H1 (cell line): ENCODE measurements at regions not wholly inside any gene's neighbourhood (a gene's known extent, or its start where the extent isn't known, plus 50 kb on each side); places are given as distances from the start of the nearest gene placed in this dataset.

ENCODE experiments used
- ASH2L ChIP-seq: fragments of 200-600, 300-600 bp; sonication (generic); IDR thresholded peaks from one replicate; pipeline ENCODE4 v1.7.1; 2017; ENCODE audit warnings: low read length
- EGR1 ChIP-seq: IDR thresholded peaks from 2 replicates; pipeline ENCODE4 v1.6.1; 2011; ENCODE audit warnings: low read depth, low read length, borderline replicate concordance
- EP300 ChIP-seq, 2 experiments: IDR thresholded peaks; 1 replicate in 1 of 2; 2 replicates in 1 of 2; pipeline ENCODE4 v1.6.1; 2011 to 2012; ENCODE audit warnings: low read depth in 2 of 2, low read length in 2 of 2, mild to moderate bottlenecking in 2 of 2, borderline replicate concordance in 1 of 2, inconsistent platforms in 1 of 2, moderate library complexity in 1 of 2
- EZH2 ChIP-seq: fragments of 200-600 bp; sonication (generic); IDR thresholded peaks from 2 replicates; pipeline ENCODE4 v1.7.1; 2012; ENCODE audit warnings: low read depth, mild to moderate bottlenecking, moderate library complexity, low read length, inconsistent platforms; ENCODE audit not compliant: severe bottlenecking
- GABPA ChIP-seq: IDR thresholded peaks from 2 replicates; pipeline ENCODE4 v1.6.1; 2011; ENCODE audit warnings: mild to moderate bottlenecking, low read length, moderate library complexity, borderline replicate concordance; ENCODE audit not compliant: insufficient read depth
- POLR2A ChIP-seq, 2 experiments: IDR thresholded peaks; 1 replicate in 1 of 2; 2 replicates in 1 of 2; pipeline ENCODE4 v1.6.1; 2011; ENCODE audit warnings: low read depth in 2 of 2, low read length in 2 of 2, mild to moderate bottlenecking in 2 of 2; ENCODE audit errors: control extremely low read depth in 1 of 2
- RAD21 ChIP-seq, 2 experiments: IDR thresholded peaks in 1 of 2; conservative IDR thresholded peaks in 1 of 2; 2 replicates each; pipeline ENCODE4 v1.6.1; 2011; ENCODE audit warnings: low read depth in 2 of 2, low read length in 2 of 2, improper control_type of control experiment in 1 of 2, inconsistent platforms in 1 of 2, mild to moderate bottlenecking in 1 of 2, moderate library complexity in 1 of 2
- RXRA ChIP-seq: IDR thresholded peaks from 2 replicates; pipeline ENCODE4 v1.6.1; 2011; ENCODE audit warnings: low read depth, mild to moderate bottlenecking, low read length, moderate library complexity; ENCODE audit not compliant: insufficient read depth
- SP1 ChIP-seq: IDR thresholded peaks from 2 replicates; pipeline ENCODE4 v1.6.1; 2011; ENCODE audit warnings: low read depth, low read length
- SRF ChIP-seq: IDR thresholded peaks from 2 replicates; pipeline ENCODE4 v1.6.1; 2011; ENCODE audit warnings: mild to moderate bottlenecking, low read depth, low read length, moderate library complexity
- TAF1 ChIP-seq: IDR thresholded peaks from 2 replicates; pipeline ENCODE4 v1.6.1; 2011; ENCODE audit warnings: mild to moderate bottlenecking, low read depth, low read length
- TF ChIP-seq, protein P1 (sequence below), 3 experiments: IDR thresholded peaks; 1 replicate in 2 of 3; 2 replicates in 1 of 3; pipeline versions ENCODE4 v1.5.1 to v1.6.1; 2011; ENCODE audit warnings: low read length in 3 of 3, mild to moderate bottlenecking in 3 of 3, inconsistent platforms in 2 of 3, low read depth in 1 of 3, moderate library complexity in 1 of 3; ENCODE audit not compliant: insufficient read depth in 1 of 3; ENCODE audit errors: control extremely low read depth in 1 of 3
- TF ChIP-seq, protein P2 (sequence below): IDR thresholded peaks from 2 replicates; pipeline ENCODE4 v1.6.1; 2012; ENCODE audit warnings: inconsistent platforms

DNA sequence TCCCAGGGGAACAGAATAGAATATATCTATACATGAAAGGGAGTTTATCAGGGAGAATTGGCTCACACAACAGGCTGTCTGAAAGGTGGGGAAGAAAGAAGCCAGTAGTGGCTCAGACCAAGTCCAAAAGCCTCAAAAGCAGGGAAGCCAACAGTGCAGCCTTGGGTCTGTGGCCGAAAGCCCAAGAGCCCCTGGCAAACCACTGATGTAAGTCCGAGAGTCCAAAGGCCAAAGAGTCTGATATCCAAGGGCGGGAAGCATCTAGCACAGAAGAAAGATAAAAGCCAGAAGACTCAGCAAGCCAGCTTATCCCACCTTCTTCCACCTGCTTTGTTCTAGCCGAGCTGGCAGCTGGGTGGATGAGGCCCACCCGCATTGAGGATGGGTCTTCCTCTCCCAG, 172.5 kb downstream of the CCDC71L start:
- TF ChIP-seq, protein P1, sequence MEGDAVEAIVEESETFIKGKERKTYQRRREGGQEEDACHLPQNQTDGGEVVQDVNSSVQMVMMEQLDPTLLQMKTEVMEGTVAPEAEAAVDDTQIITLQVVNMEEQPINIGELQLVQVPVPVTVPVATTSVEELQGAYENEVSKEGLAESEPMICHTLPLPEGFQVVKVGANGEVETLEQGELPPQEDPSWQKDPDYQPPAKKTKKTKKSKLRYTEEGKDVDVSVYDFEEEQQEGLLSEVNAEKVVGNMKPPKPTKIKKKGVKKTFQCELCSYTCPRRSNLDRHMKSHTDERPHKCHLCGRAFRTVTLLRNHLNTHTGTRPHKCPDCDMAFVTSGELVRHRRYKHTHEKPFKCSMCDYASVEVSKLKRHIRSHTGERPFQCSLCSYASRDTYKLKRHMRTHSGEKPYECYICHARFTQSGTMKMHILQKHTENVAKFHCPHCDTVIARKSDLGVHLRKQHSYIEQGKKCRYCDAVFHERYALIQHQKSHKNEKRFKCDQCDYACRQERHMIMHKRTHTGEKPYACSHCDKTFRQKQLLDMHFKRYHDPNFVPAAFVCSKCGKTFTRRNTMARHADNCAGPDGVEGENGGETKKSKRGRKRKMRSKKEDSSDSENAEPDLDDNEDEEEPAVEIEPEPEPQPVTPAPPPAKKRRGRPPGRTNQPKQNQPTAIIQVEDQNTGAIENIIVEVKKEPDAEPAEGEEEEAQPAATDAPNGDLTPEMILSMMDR (IDR thresholded peaks at IDR 0.05; ENCODE audit: control extremely low read depth in 1 of 3, insufficient read depth in 1 of 3, low read depth in 1 of 3, low read length in 3 of 3): no peak
- TF ChIP-seq POLR2A (IDR thresholded peaks at IDR 0.05; ENCODE audit: control extremely low read depth in 1 of 2, low read depth in 2 of 2, low read length in 2 of 2) (no peak), RAD21 (IDR thresholded peaks at IDR 0.05 in 1 of 2, conservative IDR thresholded peaks at IDR 0.05 in 1 of 2; ENCODE audit: low read depth in 2 of 2, low read length in 2 of 2) (no peak), ASH2L (no peak), RXRA (no peak), EZH2 (no peak), SP1 (no peak), EGR1 (no peak), GABPA (no peak), TAF1 (no peak), EP300 (IDR thresholded peaks at IDR 0.05; ENCODE audit: borderline replicate concordance in 1 of 2, low read depth in 2 of 2, low read length in 2 of 2) (no peak), SRF (no peak)
- TF ChIP-seq, protein P2, sequence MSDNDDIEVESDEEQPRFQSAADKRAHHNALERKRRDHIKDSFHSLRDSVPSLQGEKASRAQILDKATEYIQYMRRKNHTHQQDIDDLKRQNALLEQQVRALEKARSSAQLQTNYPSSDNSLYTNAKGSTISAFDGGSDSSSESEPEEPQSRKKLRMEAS: no peak
